Adrenal gland (tissue), 9 donors: ENCODE measurements at regions not wholly inside any gene's neighbourhood (a gene's known extent, or its start where the extent isn't known, plus 50 kb on each side); places are given as distances from the start of the nearest gene placed in this dataset.

Experiments
- DNase-seq, 7 donors: peaks; one replicate each; pipeline ENCODE4 v3.0.0-alpha.2; 2019 to 2020
- H3K27ac ChIP-seq, 5 donors: fragments of 200-600 bp; sonication (generic) in 4 of 5; 1 replicate in 3 of 5; 2 replicates in 2 of 5; pipeline versions ENCODE4 v1.5.1 to v1.8.0; 2016 to 2020; ENCODE audit warnings: mild to moderate bottlenecking in 1 of 5
- H3K27me3 ChIP-seq: fragments of 200-600 bp; 2 replicates; pipeline ENCODE4 v1.8.0; 2021
- H3K36me3 ChIP-seq, 2 donors: fragments of 200-600 bp; replicated peaks in 1 of 2; 1 replicate in 1 of 2; 2 replicates in 1 of 2; pipeline versions ENCODE4 v1.5.1 to v1.8.0; 2018 to 2022
- H3K4me1 ChIP-seq, 2 donors: fragments of 200-600 bp; replicated peaks in 1 of 2; 1 replicate in 1 of 2; 2 replicates in 1 of 2; pipeline versions ENCODE4 v1.5.1 to v1.8.0; 2018 to 2021
- H3K4me3 ChIP-seq, 4 donors: fragments of 200-600 bp; sonication (generic) in 3 of 4; one replicate each; pipeline ENCODE4 v1.5.1; 2016 to 2018
- H3K9me3 ChIP-seq, 3 donors: fragments of 200-600 bp; sonication (generic) in 1 of 3; replicated peaks in 1 of 3; 1 replicate in 2 of 3; 2 replicates in 1 of 3; pipeline versions ENCODE4 v1.5.1 to v1.8.0; 2016 to 2021
- CTCF ChIP-seq, 6 experiments: fragments of 450-650 bp in 4 of 6; fragments of 200-600 bp in 2 of 6; sonication (generic) in 1 of 6; IDR thresholded peaks; 1 replicate in 5 of 6; 2 replicates in 1 of 6; pipeline versions ENCODE4 v1.5.1 to v1.8.0; 2016 to 2021; ENCODE audit warnings: antibody characterized with exemption in 6 of 6, mild to moderate bottlenecking in 2 of 6, moderate library complexity in 1 of 6
- POLR2A ChIP-seq, 2 donors: fragments of 450-650 bp; IDR thresholded peaks; one replicate each; pipeline ENCODE4 v1.6.1; 2017; ENCODE audit warnings: antibody characterized with exemption in 2 of 2, mild to moderate bottlenecking in 2 of 2, moderate library complexity in 1 of 2
- WGBS, 4 donors: extraction: QIAGEN DNeasy Blood & Tissue Kit in 2 of 4; methylation state at CpG; one replicate each; pipeline versions ENCODE4 v1.1.5 to v1.1.7; 2013 to 2017; 5-methylcytosine and 5-hydroxymethylcytosine counted together
- intact Hi-C, 2 donors: fragments of 100-400 bp; cut with DNase I; formaldehyde crosslinking; loops; one replicate each; pipeline versions ENCODE4 v1.14.1 to v1.15.0; 2022 to 2023
- donor health status: healthy with polysubstance abuse.
- donor health status: Bipolar disorder and iron deficiency.
- donor health status: DM: yes; HTN: yes; CAD: no.
- donor health status: DM: no; HTN: no; CAD: no.
- donor health status: DM: no; HTN: no; CAD: no.

DNA sequence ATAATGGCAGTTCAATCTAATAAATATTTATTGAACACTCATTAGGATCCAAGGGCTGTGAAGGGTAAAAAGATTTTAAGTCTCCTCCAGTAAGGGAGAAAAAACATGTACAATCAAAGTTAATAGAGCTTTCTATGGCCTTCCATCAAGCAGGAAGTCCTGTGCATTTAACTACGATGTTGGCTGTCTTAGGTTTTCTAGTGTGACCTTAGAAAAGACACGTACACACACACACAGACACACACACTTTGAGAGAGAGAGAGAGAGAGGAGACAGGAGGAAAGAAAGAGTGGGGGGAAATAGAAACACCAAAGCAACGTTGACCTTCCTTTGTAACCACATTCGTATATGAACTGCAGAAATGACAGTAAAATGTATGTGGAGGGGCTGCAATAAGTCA, 126.1 kb upstream of the TMC3 start:
- H3K4me3 ChIP-seq, result no peak overlapping the region
- TF ChIP-seq POLR2A (IDR thresholded peaks at IDR 0.05) (no peak), CTCF (IDR thresholded peaks at IDR 0.05) (no peak)
- 46 to 62% (median 53%) methylated on average over 4 of the region's 4 CpGs for WGBS, 4 donors
- DNase-seq, result no peak
- intact Hi-C loops, result no loop called here
- no peak overlapping the region for H3K27ac ChIP-seq
- H3K4me1 ChIP-seq, result no peaks in the 10 kb centered on the region
- no peaks in the 10 kb centered on the region for H3K27me3 ChIP-seq
- no peaks in the 10 kb centered on the region for H3K36me3 ChIP-seq
- H3K9me3 ChIP-seq, result no peaks in the 10 kb centered on the region

GRCh38 chr15:81498294-81498693, 124.3 kb upstream of the TMC3 start:
- intact Hi-C loops, result loop anchor here in 1 of 2 donors (10.0 kb wide), 1 partner anchor 627 kb away; no protein-coding TSS in a partner anchor
- H3K27ac ChIP-seq, result no peak overlapping the region
- no peaks in the 10 kb centered on the region for H3K4me1 ChIP-seq
- no peak for DNase-seq
- 87 to 96% (median 89%) methylated on average over 6 of the region's 6 CpGs for WGBS, 4 donors
- no peaks in the 10 kb centered on the region for H3K9me3 ChIP-seq
- H3K27me3 ChIP-seq, result no peaks in the 10 kb centered on the region
- H3K36me3 ChIP-seq, result no peaks in the 10 kb centered on the region
- H3K4me3 ChIP-seq, result no peak overlapping the region
- TF ChIP-seq CTCF (IDR thresholded peaks at IDR 0.05), result no peak
- TF ChIP-seq POLR2A (IDR thresholded peaks at IDR 0.05), result no peak

DNA sequence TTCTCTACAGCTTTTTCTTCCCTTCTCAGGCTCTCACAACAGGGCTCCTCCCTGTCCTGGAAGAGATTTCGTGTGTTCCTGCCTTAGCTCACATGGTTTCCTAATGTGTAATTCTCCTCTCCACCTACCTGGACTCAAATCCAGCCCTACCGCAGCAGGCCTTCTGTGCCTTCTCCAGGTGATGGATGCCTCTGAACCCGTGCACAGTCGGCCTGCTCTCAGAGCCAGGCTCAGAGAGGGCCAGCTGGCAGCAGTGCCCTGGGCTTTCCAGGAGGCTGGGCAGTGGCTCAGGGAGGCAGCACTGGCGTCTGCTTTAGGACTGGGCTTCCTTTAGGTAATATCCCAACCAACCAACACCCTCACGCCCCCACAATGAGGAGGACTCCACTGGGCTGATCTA, 123.2 kb upstream of the TMC3 start:
- DNase-seq, result no peak
- Histone ChIP-seq H3K36me3 (no peaks in the 10 kb centered on the region), H3K27ac (no peak overlapping the region), H3K4me1 (no peaks in the 10 kb centered on the region), H3K27me3 (no peaks in the 10 kb centered on the region), H3K9me3 (no peaks in the 10 kb centered on the region), H3K4me3 (no peak overlapping the region)
- WGBS, 4 donors, result 78 to 81% (median 80%) methylated on average over 6 of the region's 6 CpGs
- no peak for TF ChIP-seq POLR2A (IDR thresholded peaks at IDR 0.05)
- no peak for TF ChIP-seq CTCF (IDR thresholded peaks at IDR 0.05)
- intact Hi-C loops, result loop anchor here in 1 of 2 donors (10.0 kb wide), 1 partner anchor 628 kb away; no protein-coding TSS in a partner anchor

DNA sequence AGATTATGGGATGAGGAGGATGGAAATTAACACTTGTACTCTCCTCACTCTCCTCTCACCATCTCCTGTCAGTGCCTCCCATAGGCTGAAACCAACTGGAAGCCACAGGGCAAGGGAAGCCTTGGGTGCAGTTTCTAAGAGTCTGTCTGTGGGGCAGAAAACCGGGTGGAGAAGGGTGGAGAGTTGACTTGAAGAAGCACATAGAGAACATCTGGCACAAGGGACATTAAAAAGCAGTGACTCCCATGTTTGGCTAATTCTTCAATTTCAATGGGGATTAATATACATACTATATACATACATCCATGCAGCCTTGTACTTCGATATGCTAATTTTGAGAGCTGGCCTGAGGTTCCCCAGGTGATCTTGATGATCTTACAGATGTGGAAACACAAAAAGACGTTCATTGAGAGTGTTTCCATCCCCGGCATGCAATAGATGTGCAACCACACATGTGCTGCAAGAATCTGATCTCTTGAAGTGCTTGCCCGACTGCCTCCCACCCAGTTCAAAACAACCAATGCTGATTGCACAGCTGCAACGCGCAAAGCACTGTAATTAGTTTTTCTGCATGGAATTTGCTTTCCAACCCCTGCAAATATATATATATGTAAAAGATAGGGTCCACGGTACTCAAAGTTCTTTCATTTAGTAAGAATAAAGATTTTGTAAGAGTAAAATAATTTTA, 121.9 kb upstream of the TMC3 start:
- Histone ChIP-seq H3K27ac (no peak overlapping the region), H3K27me3 (no peaks in the 10 kb centered on the region), H3K36me3 (no peaks in the 10 kb centered on the region), H3K4me1 (no peaks in the 10 kb centered on the region), H3K9me3 (no peaks in the 10 kb centered on the region), H3K4me3 (no peak overlapping the region)
- no peak for DNase-seq
- intact Hi-C loops, result loop anchor here in 1 of 2 donors (10.0 kb wide), 1 partner anchor 629 kb away; no protein-coding TSS in a partner anchor
- WGBS, 4 donors, result 74 to 83% (median 77%) methylated on average over 8 of the region's 8 CpGs
- TF ChIP-seq POLR2A (IDR thresholded peaks at IDR 0.05) (no peak), CTCF (IDR thresholded peaks at IDR 0.05) (no peak)
